ENCODE measurements at regions not wholly inside any gene's neighbourhood (a gene's known extent, or its start where the extent isn't known, plus 50 kb on each side); places are given as distances from the start of the nearest gene placed in this dataset.

GRCh38 chr2:13141315-13141714 lies 424.6 kb downstream of the TRIB2 start:
- TF ChIP-seq CTCF (IDR thresholded peaks at IDR 0.05), result no peak
- no peak for TF ChIP-seq POLR2A (IDR thresholded peaks at IDR 0.05)

All from Peyer's patch (tissue), 4 donors.